DND-41 (cell line): ENCODE measurements at regions not wholly inside any gene's neighbourhood (a gene's known extent, or its start where the extent isn't known, plus 50 kb on each side); places are given as distances from the start of the nearest gene placed in this dataset.

ENCODE experiments used
- EZH2 ChIP-seq: IDR thresholded peaks from 3 replicates; pipeline ENCODE4 v1.6.1; 2012; ENCODE audit warnings: borderline replicate concordance, low read depth, mild to moderate bottlenecking, moderate library complexity, low read length, inconsistent platforms; ENCODE audit not compliant: severe bottlenecking
- TF ChIP-seq, protein P1 (sequence below): IDR thresholded peaks from 2 replicates; pipeline ENCODE4 v1.5.1; 2012; ENCODE audit warnings: borderline replicate concordance, low read length, moderate library complexity, mild to moderate bottlenecking; ENCODE audit not compliant: poor library complexity, severe bottlenecking; ENCODE audit errors: extremely low read depth

DNA sequence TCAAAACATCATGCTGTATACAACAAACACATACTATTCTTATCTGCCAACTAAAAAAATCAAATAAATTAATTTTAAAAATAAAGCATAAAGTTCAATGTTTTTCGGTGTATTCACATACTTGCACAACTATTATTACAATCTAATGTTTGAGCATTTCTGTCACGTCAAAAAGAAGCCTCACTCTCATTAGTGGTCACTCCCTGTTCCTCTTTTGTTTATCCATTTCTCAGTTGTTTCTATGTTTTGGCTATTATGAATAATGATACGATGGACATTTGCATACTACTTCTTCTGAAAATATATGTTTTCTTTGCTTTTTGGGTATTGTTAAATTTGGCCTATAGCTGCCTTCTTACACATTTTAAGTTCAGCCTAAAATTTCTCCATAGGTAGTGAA is 773.0 kb upstream of the HS6ST1 start:
- TF ChIP-seq, protein P1, sequence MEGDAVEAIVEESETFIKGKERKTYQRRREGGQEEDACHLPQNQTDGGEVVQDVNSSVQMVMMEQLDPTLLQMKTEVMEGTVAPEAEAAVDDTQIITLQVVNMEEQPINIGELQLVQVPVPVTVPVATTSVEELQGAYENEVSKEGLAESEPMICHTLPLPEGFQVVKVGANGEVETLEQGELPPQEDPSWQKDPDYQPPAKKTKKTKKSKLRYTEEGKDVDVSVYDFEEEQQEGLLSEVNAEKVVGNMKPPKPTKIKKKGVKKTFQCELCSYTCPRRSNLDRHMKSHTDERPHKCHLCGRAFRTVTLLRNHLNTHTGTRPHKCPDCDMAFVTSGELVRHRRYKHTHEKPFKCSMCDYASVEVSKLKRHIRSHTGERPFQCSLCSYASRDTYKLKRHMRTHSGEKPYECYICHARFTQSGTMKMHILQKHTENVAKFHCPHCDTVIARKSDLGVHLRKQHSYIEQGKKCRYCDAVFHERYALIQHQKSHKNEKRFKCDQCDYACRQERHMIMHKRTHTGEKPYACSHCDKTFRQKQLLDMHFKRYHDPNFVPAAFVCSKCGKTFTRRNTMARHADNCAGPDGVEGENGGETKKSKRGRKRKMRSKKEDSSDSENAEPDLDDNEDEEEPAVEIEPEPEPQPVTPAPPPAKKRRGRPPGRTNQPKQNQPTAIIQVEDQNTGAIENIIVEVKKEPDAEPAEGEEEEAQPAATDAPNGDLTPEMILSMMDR = no peak
- TF ChIP-seq EZH2 = no peak
